Activated CD4-positive, alpha-beta T cell treated with anti-CD3 and anti-CD28 coated beads, Interleukin-2, Interleukin-6, amounts not matched to agents 100 ng/mL and 50 ng/mL, durations not matched to agents 16 hours and 8 hours (primary cell): ENCODE measurements at regions not wholly inside any gene's neighbourhood (a gene's known extent, or its start where the extent isn't known, plus 50 kb on each side); places are given as distances from the start of the nearest gene placed in this dataset.

ENCODE experiments used
- DNase-seq: peaks from one replicate; pipeline ENCODE4 v3.0.0-alpha.2; 2020

DNA sequence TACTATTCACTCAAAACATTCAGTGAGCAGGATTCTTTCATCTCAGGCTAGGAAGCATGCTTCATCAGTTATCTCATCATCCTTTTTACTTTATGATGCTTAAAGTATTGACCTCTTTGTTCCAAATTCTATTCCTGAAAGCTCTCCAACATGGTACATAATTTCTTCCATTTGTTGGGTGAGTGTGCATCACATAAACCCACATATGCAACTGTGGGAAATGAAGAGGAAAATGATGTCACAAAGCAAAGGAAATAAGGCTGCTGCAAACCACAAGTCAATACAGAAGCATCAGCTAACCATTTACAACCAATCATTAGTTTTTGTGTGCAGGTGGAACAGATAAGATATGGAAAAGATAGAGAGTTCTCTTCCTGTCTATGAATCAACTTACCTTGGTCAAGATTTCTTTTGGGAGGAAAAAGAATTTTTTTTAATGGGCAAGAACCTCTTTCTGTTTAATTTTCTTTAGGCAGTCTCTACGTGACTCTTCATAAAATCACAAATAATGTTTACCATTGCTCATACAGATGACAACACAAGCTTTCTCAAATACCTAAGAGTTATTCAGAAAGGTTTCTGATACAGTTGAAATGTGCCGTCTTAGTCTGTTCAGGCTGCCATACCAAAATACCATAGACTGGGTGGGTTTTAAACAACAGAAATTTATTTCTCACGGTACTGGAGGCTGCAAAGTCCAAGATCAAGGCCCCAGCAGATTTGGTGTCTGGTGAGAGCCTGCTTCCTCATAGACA lies 259.9 kb downstream of the ADGRG6 start:
- DNase-seq = peak; percentile 10

DNA sequence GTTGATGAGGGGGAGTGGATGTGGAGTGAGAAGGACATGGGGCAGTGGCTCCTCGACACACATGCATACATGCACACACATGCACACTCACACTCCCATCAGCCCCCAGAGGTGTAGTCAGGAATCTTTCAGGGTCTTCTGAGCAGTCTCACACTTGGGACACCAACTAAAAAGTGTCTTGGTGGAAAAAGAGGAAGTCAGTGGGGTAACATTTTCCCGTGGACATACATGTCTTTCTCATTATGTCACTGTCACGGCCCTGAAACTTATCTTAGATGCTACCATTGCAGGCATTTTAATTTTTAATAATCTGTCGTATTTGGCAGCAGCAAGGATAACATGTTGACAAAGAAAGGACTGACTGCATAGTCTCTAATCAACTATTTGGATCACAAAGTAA lies 261.1 kb downstream of the ADGRG6 start:
- DNase-seq = no peak

DNA sequence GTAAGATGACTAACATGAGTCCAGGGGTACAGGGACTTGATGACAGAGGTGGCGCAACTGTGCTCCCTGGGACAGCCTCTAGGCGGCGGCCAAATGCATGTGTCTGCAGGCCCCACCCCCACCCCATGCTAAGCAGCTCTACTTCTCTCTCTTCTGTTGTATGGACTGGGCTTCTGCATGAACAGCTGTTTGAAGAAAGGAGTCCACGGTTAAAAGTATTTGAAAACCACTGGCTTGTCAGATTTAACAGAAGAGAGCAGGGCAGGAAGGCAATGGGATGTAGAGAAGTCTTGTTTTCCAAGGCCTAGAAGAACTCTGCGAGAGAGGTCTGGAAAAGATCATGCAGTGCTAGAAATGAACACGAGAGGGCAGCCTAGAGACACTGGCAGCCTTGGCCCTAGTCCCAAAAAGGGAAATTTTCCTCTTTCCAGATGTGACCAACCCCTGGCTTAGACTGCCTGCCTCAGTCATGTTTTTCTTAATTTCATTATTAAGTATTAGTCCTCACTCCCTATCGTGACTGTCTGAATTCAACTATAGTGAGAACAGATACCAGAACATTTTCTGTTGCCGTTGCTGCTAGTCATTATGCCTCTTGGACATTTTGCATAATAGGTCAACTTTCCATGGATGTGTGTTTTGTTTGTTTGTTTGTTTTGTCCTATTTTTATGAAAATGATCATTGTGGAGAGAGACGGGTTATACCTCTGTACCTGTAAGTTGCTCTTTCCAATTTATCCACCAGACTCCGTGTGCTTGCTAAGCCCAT lies 265.0 kb downstream of the ADGRG6 start:
- DNase-seq = peak; percentile 72

DNA sequence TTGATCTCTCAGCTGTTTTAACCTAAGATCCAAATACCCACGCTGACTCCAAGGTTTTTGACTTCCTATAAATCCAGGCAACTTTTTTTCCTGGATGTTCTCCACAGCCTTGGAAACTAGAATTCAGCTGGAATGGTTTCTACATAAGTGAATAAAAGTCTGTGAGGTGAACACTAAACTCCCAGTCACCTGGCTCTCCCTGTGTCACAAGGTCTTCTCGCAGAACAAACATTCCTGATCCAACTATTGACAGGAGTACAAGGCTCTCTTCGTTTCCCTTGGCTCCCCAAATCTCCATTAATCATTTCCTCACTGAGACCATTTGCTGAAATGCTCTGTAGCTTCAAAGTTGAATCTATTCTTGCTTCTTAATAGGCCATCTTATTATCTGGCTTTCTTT lies 265.7 kb downstream of the ADGRG6 start:
- DNase-seq = no peak

DNA sequence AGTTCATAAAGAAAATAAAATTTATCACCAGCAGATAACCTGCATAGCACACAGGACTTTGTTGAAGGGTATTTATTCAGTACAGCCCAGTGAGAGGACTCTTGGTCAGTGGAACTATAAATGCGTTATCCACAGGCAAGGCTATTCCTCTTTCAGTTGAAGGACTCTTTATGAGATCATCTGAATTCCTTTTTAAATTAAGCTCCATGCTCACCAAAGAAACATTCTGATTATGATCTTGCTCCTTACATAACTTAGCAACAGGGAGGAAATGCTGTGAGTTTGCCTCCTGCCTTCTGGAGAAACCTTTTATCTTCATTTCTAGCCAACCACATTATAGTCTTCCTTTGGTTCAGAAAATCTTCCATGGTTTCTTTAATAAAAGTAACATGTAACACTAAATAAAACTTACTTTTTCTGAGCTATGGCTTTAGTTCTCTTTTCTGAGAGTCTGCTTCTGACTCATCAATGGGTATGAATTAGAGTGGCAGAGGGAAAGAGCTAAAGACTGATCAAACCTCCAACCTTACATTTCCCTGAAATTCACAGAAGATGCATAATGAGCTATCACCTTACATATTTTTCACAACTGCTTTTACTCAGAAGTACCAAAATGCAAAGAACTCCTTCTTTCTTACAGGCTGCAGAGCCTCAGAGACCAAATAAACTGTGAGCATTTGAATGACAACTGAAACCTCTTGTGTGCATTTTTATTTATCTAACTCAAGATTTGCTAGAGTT lies 267.2 kb downstream of the ADGRG6 start:
- DNase-seq = peak; percentile 60

DNA sequence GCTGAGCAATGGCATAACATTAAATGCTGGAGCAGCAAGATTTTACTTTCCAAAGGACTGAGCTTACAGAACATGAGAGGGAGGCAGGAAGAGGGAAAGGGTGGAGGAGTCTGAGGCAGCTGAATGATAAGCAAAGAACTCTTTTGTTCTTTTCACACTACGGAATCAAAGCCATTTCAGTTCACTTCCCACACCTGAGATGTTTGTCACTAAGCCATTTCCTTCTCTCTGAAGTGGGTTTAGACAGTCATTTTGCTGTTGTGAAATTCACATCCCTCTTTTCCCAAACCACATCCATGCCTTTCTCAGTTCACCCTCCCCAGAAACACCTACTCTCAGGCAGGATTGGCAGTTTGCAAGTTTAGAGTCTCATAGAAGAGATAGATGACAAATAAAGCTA lies 267.9 kb downstream of the ADGRG6 start:
- peak; percentile 41 for DNase-seq

DNA sequence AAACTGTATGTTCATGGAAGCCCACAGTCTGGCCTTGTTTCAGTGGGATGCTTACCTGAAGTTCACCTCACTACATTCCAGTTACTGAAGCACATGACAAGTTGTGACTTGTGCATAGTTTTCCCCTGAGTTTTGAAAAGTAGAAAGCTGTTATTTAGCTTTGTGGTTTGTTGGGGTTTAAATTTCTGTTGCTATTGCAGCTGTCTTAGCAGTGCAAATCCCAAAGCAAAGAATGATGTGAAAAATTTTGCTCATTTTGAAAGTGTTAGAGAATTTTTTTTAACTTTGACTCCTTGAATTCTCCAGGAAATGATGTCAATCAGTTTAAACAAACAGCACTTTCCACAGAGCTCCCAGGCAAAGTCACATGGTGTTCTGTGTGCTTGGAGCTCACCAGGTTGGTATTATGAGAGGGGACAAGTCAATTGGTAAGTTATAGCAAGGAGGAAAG lies 268.4 kb downstream of the ADGRG6 start:
- DNase-seq = peak; percentile 35

DNA sequence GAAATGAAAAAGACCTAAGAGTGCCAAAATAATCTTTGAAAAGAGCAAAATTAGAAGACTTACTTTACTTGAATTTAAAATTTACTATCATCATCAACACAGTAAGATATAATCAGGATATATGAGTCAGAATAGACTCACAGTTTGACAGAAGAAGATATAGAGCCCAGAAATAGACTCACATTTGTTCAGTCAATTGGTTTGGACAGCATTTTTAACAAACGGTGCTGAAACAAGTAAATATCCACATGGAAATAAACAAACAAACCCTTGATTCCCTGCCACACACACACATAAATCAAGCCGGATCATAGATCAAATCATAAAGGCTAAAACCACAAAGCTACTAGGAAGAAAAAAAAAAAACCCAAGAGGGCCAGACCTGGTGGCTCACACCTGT lies 291.1 kb downstream of the ADGRG6 start:
- no peak for DNase-seq

DNA sequence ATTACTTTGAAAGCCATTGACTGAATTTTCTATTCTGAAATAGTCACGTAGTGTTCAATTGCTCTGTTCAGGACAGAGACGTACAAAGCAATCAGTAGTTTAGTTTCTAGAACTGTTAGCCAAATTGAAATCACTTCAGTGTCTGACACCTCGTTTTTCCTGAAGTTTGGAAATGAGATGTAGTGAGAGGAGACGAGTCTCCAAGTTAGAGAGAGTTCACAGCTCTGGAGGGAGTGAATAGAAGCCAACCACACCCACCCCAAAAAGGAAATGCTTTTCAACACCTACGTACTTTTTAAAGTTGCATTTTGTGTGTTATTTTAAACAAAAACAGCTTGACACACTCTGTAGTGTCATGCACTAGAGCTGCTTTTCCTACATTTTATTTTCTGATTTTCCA lies 296.0 kb downstream of the ADGRG6 start:
- DNase-seq = no peak

DNA sequence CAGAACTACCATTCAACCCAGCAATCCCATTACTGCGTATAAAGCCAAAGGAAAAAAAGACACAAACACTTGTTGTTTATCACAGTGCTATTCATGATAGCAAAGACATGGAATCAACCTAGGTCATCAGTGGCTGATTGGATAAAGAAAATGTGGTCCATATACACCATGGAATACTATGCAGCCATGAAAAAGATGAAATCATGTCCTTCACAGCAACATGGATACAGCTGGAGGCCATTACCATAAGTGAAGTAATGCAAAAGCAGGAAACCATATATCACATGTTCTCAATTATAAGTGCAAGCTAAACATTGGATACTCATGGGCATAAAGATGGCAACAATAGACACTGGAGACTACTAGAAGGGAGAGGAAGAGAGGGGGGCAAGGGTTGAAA lies 299.6 kb downstream of the ADGRG6 start:
- no peak for DNase-seq

DNA sequence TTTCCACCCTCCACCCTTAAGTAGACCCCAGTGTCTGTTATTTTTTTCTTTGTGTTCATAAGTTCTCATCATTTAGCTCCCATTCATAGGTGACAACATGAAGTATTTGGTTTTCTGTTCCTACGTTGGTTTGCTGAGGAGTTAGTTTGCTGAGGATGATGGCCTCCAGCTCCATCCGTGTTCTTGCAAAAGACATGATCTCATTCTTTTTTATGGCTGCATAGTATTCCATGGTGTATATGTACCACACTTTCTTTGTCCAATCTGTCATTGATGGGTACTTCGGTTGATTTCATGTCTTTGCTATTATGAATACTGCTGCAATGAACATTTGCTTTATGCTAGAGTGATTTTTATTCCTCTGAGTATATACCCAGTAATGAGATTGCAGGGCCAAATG lies 301.2 kb downstream of the ADGRG6 start:
- no peak for DNase-seq

DNA sequence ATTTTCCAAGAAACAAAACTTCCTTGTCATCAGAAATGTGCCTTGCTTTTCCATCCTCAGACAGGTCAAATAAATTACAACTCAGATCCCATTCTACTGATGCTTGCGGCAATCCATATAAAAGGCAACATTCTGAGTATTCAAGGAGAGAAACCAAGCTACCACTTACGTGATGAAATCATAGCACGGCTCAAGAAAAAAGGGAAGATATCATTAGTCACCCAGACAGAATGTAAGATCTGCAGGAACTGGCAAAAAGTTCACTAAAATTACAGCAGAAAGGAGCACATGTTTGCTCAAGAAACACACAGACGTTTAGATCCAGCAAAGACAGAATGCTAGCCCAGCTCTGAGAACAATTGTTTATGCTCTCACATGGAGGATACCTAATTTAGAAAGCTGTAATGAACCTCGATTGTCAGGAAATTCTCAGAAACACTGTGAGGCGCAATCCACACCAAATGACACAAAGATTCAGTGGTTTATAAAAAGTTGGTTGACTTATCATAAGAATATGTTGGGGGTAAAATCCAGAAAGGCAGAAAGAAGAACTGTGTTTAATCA lies 304.2 kb downstream of the ADGRG6 start:
- DNase-seq = no peak

DNA sequence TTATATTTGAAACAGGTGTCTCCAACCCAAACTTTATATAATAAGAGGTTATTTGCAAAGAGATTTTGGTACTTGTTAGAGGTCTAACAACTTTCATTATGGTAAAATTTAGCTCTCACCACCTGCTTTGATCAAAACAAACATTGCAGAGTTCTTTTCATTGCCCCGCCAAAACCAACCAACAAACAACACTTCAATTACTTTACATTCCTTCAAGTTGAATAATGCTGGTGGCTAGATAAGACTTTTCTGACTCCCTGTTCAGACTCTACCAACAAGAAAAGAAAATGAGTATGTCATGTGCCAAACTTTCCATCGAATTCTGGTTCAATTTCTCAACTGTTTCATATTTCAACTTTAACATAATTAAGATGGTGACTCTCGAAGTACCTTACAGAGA lies 311.1 kb downstream of the ADGRG6 start:
- no peak for DNase-seq

DNA sequence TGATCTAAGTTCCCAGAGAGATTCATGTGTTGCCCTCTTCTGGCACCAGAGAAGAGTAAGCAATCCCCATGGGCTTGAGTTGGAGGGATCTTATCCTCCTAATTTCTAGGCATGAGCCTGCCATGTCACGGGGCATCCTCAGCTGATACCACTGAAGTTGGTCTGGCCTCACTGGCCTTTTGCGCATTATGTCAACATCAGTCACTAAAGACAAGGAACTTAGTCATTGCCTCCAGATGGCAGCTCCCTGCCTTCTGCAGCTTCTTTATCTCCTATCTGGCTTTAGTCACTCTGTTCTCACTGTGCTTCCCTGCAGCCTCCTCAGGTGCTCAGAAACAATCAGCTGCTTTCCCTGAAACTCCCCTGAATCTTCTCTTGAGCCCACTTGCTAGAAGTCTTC lies 312.2 kb downstream of the ADGRG6 start:
- no peak for DNase-seq

DNA sequence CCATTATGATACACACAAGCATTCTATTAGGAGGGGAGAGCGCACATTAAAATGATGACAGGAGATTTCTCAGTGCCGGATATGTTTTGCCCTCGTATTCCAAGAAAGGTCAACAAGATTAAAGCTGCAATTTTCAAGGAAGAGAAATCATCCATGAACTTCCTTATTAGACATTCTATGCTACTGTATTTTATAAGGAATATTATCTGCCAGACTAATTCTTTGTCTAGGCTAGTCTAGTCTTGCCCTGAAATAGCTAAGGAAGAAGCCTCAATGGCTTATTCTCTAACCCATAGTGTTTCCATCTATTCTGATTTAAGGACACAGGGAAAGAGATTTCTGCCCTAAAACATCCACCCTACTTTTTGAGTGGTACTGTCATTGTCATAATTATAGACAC lies 315.4 kb downstream of the ADGRG6 start:
- DNase-seq = no peak

DNA sequence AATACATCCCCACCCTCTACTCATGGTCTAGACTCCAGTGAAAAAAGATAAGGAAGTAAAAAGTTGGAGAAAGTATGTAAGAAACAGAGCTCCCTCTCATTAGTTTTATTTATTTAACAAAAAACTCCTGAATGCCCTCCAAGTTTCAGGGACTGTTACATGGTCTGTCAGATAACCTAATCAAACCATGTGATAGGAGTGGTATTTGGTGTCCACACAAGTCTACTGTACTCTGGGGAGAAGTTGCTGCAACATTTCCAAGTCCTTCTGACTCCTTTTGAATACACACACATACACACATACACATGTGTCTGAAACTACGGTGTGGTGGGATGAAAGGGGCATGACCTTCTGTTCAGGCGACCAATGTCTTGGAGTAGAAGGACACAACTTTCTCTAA lies 320.0 kb downstream of the ADGRG6 start:
- no peak for DNase-seq

DNA sequence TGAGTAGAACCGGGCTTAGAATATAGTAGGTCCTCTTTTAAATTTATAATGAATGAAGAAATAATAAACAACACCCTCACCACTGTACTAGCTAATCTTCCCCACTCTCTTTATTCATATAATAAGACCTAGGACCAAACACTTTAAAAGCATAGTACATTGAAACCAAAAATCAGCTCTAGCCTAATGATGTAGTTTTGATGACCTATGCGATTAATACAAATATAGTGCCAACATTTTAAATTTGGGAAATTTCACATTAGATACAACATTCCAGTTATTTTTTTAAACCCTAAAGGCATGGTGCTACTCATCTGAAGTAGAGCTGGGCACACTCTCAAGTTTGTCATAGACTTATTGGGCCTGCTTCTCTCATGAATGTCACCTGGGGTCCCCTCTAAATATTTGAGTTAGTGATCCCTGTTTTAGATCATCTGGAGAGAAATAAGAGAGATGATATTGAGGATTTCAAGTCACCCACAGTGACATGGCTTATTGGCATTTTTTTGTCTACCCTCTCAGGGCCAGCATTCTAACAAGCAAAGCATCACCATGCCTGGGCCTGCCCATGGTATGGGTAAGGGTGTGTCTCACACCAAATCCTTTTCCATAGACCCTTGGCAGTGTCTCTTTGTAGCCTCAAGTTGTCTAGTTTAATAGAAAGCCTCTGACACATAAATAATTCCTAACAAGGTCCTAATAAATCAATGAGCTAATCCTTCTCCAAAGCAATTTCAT lies 319.8 kb downstream of the HIVEP2 start:
- DNase-seq = no peak

DNA sequence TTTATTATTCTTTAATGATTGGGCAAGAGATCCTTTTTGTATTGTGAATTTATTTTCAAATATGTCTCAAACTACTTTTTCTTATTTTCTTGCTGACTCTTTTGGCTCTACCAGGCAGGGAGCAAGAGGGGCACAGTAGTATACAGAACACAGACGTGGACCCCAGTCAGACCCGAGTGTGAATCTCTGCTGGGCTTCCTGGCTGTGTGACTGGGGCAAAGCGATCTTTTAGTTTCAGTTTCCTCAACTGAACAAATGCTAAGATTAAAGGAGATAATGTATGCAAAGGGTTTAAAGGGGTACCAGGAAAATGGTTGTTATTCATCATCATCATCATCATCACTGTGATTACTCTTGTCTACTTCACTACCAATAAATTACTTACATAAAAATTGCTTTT lies 317.5 kb downstream of the HIVEP2 start:
- no peak for DNase-seq

DNA sequence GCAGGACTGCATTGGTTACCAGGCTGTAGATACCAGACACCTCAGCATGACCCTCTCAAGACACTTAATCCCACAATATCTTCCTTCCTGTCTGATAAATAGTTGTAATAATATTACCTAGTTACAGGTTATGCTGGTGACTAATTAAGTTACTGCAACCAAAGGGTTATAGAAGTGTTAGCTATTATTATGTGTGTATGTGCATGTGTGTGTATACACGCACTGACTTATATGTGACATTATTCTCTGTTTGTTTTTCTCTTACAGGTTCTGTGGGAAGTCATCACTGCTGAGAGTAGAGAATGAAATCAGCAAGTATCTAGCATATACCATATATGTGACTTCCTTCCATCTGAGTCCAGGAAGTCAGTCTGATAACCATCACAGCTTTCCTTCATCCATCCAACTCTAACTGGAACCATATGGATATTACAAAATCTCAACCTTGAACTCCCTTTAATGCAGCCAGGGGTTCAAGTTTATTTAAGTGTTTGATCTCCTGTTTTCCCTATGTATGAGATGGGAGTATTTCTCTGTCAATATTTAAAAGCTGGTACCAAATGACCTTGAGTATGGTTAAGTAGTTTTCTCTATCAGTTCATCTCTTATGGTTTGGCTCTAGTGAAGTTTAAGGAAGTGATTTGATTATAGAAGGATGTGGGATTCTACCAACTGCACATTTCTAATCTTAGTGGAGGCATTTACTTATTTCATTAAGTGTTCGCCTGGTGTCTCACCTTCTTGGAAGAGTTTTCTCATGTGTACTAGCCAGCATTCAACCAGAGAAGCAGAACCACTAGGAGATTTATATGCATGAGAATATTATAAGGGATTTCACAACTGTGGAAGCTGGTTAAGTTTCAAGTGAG lies 313.2 kb downstream of the HIVEP2 start:
- DNase-seq = no peak

DNA sequence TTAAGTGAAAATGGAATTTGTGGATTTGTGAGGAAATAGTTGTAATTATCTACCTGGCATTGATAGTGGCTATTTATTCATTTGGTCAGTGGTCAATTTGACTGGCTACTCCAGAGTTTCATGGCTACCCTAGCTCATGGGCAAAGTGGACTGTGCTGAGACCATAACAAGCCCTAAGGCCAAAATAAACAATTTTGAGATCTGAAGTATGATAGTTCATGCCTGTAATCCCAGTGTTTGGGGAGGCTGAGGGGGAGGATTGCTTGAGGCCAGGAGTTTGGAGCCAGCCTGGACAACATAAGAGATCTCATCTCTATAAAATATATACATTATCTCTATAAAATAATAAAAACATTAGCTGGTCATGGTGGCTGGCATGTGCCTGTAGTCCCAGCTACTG lies 311.7 kb downstream of the HIVEP2 start:
- no peak for DNase-seq

DNA sequence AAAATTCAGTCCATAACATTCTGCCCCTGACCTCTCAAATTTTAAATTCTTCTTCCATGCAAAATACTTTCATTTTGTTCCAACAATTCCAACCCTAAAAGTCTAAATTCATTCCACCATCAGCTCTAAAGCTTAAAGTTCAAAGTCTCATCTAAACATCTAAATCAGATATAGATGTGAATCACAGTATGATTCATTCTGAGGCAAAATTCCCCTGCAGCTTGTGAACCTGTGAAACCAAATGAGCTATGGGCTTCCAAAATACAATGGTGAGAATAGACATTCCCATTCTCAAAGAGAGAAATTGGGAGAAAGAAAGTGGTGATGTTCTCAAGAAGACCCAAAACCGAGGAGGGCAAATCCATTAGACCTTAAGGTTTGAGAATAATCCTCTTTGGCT lies 309.8 kb downstream of the HIVEP2 start:
- DNase-seq = no peak
